ENCODE measurements at regions not wholly inside any gene's neighbourhood (a gene's known extent, or its start where the extent isn't known, plus 50 kb on each side); places are given as distances from the start of the nearest gene placed in this dataset.

DNA sequence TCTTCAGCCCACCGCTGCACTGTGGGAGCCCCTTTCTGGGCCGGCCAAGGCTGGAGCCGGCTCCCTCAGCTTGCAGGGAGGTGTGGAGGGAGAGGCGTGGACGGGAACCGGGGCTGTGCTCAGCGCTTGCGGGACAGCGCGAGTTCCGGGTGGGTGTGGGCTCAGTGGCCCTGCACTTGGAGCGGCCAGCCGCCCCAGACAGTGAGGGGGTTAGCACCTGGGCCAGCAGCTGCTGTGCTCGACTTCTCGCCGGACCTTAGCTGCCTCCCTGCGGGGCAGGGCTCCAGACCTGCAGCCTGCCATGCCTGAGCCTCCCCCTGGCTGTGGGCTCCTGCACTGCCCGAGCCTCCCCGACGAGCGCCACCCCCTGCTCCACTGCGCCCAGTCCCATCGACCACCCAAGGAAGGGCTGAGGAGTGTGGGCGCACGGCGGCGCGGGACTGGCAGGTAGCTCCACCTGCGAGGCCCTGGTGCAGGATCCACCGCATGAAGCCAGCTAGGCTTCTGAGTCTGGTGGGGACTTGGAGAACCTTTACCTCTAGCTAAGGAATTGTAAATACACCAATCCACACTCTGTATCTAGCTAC, 92.9 kb upstream of the MAST4 start:
- DNase-seq: no peak

GRCh38 chr5:66507106-66507505, 89.1 kb upstream of the MAST4 start:
- no peak for DNase-seq

- DNase-seq: no peak
Observed at GRCh38 chr5:66511491-66511890, 84.7 kb upstream of the MAST4 start.

- no peak for DNase-seq
Observed at GRCh38 chr5:66513130-66513529, 83.1 kb upstream of the MAST4 start.

DNA sequence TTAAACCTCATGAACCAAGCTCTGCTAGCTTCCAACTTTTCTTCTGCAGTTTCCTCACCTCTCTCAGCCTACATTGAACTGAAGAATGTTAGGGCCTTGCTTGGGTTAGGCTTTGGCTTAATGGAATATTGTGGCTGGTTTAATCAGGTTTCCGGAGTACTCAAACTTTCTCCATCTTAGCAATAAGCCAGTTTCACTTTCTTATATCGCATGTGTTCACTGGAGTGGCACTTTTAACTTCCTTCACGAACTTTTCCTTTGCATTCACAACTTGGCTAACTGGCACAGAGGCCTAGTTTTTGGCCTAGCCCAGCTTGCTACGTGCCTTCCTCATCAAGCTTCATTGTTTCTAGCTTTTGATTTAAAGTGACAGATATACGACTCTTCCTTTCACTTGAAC, 81.0 kb upstream of the MAST4 start:
- no peak for DNase-seq

DNA sequence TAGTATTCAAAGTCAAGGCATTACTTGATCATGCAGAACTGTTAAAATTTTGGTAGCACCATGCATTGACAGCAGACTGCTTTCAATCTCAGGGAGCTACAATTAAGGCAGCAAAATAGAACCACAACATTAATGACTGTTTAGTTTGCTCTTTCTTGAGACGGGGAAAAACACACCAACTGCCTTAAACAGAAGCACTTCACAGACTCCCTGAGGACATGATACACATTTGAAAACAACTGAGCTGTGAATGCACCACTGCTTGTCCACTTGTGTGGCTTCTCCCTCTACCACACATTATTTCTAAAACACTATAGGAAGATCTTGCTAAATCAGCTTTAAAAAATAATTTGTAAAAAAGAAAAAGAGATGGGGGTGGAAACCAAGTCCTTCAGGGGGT, 79.6 kb upstream of the MAST4 start:
- DNase-seq: no peak

GRCh38 chr5:66517351-66517750, 78.8 kb upstream of the MAST4 start:
- DNase-seq: no peak

GRCh38 chr5:66518052-66518451, 78.1 kb upstream of the MAST4 start:
- no peak for DNase-seq

DNA sequence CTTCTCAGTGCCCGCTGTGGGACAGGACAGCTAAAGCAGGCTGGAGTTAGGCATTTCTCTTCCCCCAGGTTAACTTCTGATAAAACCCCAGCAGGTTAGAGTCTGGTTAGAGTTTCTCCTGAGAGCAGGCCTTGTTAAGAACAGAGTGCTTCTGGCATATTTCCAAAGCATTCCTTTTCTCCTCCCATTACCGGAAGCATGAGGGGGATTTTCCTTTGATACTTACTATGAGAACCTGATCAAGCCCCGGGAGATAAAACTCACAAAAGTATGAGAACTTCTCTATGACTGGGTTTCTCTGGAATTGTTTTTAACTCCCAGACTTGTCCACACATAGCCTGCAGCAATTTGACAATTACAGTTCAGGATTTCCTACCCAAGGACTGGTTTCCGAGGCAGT, 77.4 kb upstream of the MAST4 start:
- no peak for DNase-seq

- DNase-seq: no peak
Observed at GRCh38 chr5:66519626-66520025, 76.6 kb upstream of the MAST4 start.

DNA sequence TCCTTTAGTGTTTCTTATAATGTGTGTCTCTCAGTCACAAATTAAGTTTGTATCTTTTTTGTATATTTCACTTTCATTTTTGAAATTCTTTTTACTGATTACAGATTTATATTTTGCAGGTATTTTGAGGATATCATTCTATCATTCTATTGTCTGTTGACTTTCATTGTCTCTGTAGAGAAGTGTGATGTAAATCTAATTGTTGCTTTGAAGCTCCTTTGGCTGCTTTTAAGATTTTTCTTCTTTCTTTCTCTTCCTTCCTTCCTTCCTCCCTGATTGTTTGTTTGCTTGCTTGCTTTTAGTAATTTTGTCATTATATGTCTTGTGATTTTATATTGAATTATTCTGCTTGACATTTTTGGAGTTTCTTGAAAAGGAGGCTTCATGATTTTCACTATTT, 75.3 kb upstream of the MAST4 start:
- no peak for DNase-seq

GRCh38 chr5:66527478-66528035, 68.6 kb upstream of the MAST4 start:
- DNase-seq: no peak

GRCh38 chr5:66529182-66529581, 67.0 kb upstream of the MAST4 start:
- DNase-seq: no peak

DNA sequence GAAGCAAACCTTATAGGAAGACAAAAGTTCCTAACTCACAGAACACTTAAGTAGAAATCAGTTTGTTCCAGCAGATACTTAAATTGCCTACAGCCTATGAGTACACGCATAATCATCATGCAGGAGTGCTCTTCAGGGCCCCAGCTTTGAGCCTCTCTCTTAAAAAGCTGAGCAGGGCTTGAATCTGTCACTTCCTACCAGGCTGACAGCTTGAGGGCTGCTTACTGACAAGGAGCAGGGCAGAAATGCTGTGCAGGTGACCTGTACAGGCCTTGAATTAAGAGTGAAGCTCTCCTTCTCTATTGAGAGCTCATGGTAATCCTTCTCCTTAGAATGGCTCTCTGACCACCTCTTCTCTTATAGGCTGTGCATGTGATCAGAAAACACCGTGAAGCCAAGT, 66.5 kb upstream of the MAST4 start:
- DNase-seq: no peak

GRCh38 chr5:66538126-66538525, 58.1 kb upstream of the MAST4 start:
- DNase-seq: no peak

GRCh38 chr5:66538531-66538930, 57.7 kb upstream of the MAST4 start:
- DNase-seq: no peak

GRCh38 chr5:66540078-66540477, 56.1 kb upstream of the MAST4 start:
- no peak for DNase-seq

DNA sequence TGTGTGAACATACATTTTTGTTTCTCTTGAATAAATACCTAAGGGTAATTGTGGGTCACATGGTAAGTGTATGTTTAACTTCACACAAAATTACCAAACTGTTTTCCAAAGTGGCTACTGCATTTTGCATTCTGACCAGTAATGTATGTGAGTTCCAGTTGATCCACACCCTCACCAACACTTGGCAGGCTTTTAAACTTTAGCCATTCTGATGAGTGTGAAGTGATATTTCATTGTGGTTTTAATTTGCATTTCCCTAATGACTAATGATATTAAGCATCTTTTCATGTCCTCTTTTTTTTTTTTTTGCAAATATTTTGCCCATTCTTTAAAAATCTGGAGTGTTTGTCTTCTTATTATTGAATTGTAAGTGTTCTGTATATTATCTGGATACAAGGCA, 53.5 kb upstream of the MAST4 start:
- DNase-seq: no peak
